Panc1 (cell line): ENCODE measurements at regions not wholly inside any gene's neighbourhood (a gene's known extent, or its start where the extent isn't known, plus 50 kb on each side); places are given as distances from the start of the nearest gene placed in this dataset.

Experiments used
- SIN3A ChIP-seq: IDR thresholded peaks from 2 replicates; pipeline ENCODE4 v1.6.1; 2012; ENCODE audit warnings: low read depth, mild to moderate bottlenecking, low read length, moderate library complexity, borderline replicate concordance; ENCODE audit not compliant: insufficient read depth
- TF ChIP-seq, protein P1 (sequence below): fragments of 450-650 bp; IDR thresholded peaks from 2 replicates; pipeline ENCODE4 v1.5.1; 2017; ENCODE audit warnings: mild to moderate bottlenecking

DNA sequence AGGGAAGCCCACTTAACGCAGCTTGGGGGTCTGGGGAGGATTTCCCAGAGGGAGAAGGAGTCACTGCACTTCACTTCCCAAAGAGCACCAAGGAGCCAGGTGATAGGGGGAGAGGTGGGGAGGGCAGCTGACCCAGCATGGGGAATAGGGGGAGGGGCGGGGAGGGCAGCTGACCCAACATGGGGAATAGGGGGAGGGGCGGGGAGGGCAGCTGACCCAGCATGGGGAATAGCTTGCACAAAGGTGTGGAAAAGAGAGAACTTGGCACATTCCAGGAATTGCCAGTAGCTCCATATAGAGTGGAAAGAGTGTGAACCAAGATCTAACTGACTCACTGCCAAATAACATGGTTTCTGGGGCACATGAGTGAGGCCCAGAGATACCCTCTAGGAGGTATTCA is 110.3 kb downstream of the CCT6B start:
- TF ChIP-seq, protein P1, sequence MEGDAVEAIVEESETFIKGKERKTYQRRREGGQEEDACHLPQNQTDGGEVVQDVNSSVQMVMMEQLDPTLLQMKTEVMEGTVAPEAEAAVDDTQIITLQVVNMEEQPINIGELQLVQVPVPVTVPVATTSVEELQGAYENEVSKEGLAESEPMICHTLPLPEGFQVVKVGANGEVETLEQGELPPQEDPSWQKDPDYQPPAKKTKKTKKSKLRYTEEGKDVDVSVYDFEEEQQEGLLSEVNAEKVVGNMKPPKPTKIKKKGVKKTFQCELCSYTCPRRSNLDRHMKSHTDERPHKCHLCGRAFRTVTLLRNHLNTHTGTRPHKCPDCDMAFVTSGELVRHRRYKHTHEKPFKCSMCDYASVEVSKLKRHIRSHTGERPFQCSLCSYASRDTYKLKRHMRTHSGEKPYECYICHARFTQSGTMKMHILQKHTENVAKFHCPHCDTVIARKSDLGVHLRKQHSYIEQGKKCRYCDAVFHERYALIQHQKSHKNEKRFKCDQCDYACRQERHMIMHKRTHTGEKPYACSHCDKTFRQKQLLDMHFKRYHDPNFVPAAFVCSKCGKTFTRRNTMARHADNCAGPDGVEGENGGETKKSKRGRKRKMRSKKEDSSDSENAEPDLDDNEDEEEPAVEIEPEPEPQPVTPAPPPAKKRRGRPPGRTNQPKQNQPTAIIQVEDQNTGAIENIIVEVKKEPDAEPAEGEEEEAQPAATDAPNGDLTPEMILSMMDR = no peak
- no peak for TF ChIP-seq SIN3A
